SK-N-SH treated with all-trans-retinoic acid at 6 μM for 48 hours (cell line): ENCODE measurements at regions not wholly inside any gene's neighbourhood (a gene's known extent, or its start where the extent isn't known, plus 50 kb on each side); places are given as distances from the start of the nearest gene placed in this dataset.

ENCODE experiments used
- ATAC-seq: fragments of 200-7000 bp; cut with Tn5 transposase; 3 replicates; pipeline ENCODE4 v1.9.1; 2020; ENCODE audit warnings: mild to moderate bottlenecking, moderate library complexity
- ARNTL ChIP-seq: fragments of 450-650 bp; formaldehyde crosslinking; IDR thresholded peaks from 2 replicates; pipeline ENCODE4 v1.5.0; 2020; ENCODE audit warnings: low read depth, mild to moderate bottlenecking, moderate library complexity, borderline replicate concordance
- BACH2 ChIP-seq: fragments of 250-450 bp; sonication (Bioruptor Pico); IDR thresholded peaks from 2 replicates; pipeline ENCODE4 v1.9.0; 2021; ENCODE audit warnings: mild to moderate bottlenecking, borderline replicate concordance
- CSDC2 ChIP-seq: fragments of 250-450 bp; sonication (Bioruptor Pico); IDR thresholded peaks from 2 replicates; pipeline ENCODE4 v1.5.0; 2020; ENCODE audit warnings: mild to moderate bottlenecking, moderate library complexity
- ISL1 ChIP-seq: fragments of 250-450 bp; sonication (Bioruptor Pico); IDR thresholded peaks from 2 replicates; pipeline ENCODE4 v2.1.2; 2022; ENCODE audit warnings: mild to moderate bottlenecking, moderate library complexity
- OSR1 ChIP-seq: fragments of 250-450 bp; sonication (Bioruptor Pico); IDR thresholded peaks from 2 replicates; pipeline ENCODE4 v1.8.0; 2022; ENCODE audit warnings: moderate library complexity, mild to moderate bottlenecking, inconsistent platforms
- PPARA ChIP-seq: fragments of 250-450 bp; sonication (Bioruptor Pico); IDR thresholded peaks from 2 replicates; pipeline ENCODE4 v1.5.0; 2020; ENCODE audit warnings: mild to moderate bottlenecking, borderline replicate concordance
- RARB ChIP-seq: fragments of 250-450 bp; sonication (Bioruptor Pico); IDR thresholded peaks from 2 replicates; pipeline ENCODE4 v1.8.0; 2021; ENCODE audit warnings: mild to moderate bottlenecking, moderate library complexity
- SNAI2 ChIP-seq: fragments of 250-450 bp; sonication (Bioruptor Pico); IDR thresholded peaks from 2 replicates; pipeline ENCODE4 v1.5.0; 2020; ENCODE audit warnings: mild to moderate bottlenecking, moderate library complexity
- TCF4 ChIP-seq: fragments of 250-450 bp; sonication (Bioruptor Pico); IDR thresholded peaks from 2 replicates; pipeline ENCODE4 v1.8.0; 2021; ENCODE audit warnings: mild to moderate bottlenecking, moderate library complexity, borderline replicate concordance
- TOX ChIP-seq: fragments of 250-450 bp; sonication (Bioruptor Pico); IDR thresholded peaks from 2 replicates; pipeline ENCODE4 v1.8.0; 2021; ENCODE audit warnings: mild to moderate bottlenecking, moderate library complexity, borderline replicate concordance
- ZC3H10 ChIP-seq: fragments of 250-450 bp; sonication (Bioruptor Pico); IDR thresholded peaks from 2 replicates; pipeline ENCODE4 v1.5.1; 2021; ENCODE audit warnings: mild to moderate bottlenecking, moderate library complexity
- ZFP3 ChIP-seq: fragments of 250-450 bp; sonication (Bioruptor Pico); IDR thresholded peaks from 2 replicates; pipeline ENCODE4 v1.5.0; 2020; ENCODE audit warnings: mild to moderate bottlenecking, moderate library complexity
- ZFP30 ChIP-seq: fragments of 450-650 bp; formaldehyde crosslinking; IDR thresholded peaks from 2 replicates; pipeline ENCODE4 v1.5.0; 2022; ENCODE audit warnings: mild to moderate bottlenecking, moderate library complexity
- ZNF565 ChIP-seq: fragments of 450-650 bp; formaldehyde crosslinking; conservative IDR thresholded peaks from 2 replicates; pipeline ENCODE4 v1.5.0; 2020; ENCODE audit warnings: low read depth, mild to moderate bottlenecking, moderate library complexity
- ZNF70 ChIP-seq: fragments of 450-650 bp; formaldehyde crosslinking; IDR thresholded peaks from 2 replicates; pipeline ENCODE4 v1.5.0; 2020; ENCODE audit warnings: mild to moderate bottlenecking, moderate library complexity
- ZNF8 ChIP-seq: fragments of 450-650 bp; formaldehyde crosslinking; IDR thresholded peaks from 2 replicates; pipeline ENCODE4 v1.5.0; 2020; ENCODE audit warnings: mild to moderate bottlenecking, moderate library complexity
- TF ChIP-seq, protein P1 (sequence below): fragments of 250-450 bp; sonication (Bioruptor Pico); IDR thresholded peaks from 2 replicates; pipeline ENCODE4 v1.8.0; 2020; ENCODE audit warnings: mild to moderate bottlenecking, moderate library complexity, borderline replicate concordance
- TF ChIP-seq, protein P2 (sequence below): fragments of 250-450 bp; sonication (Bioruptor Pico); IDR thresholded peaks from 2 replicates; pipeline ENCODE4 v1.8.0; 2021; ENCODE audit warnings: low read depth, mild to moderate bottlenecking, moderate library complexity, borderline replicate concordance
- TF ChIP-seq, protein P3 (sequence below): fragments of 250-450 bp; sonication (Bioruptor Pico); IDR thresholded peaks from 2 replicates; pipeline ENCODE4 v1.5.1; 2020; ENCODE audit warnings: low read depth, mild to moderate bottlenecking, moderate library complexity
- TF ChIP-seq, protein P4 (sequence below): fragments of 250-450 bp; sonication (Bioruptor Pico); IDR thresholded peaks from 2 replicates; pipeline ENCODE4 v1.5.1; 2021; ENCODE audit warnings: mild to moderate bottlenecking, moderate library complexity

DNA sequence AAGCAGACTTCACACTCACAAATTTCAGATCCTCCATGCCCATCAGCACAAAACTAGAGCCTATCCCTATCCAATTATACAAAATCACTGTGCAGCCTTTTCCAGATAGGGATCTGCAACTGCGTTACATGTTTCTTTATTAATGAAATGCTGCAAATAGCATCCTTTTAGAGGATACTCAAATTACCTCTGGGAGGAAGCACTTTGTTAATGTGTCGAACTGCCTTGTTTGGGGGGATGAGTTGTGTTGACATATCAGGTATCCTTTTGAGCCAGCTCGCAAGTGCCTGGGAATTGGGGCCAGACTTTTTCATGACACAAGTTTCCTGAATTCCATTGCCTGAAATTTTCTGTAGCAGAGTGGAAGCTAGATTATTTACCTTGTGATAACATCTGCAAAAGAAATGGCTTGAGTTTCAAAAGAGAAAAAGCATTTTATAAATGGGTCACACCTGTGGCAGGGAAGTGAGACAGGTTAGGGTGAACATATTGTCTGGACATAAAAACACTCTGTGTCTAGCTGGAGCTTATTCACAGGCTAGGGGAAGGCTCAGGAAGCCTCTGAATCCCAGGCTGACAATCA is 299.1 kb upstream of the MTNR1B start:
- ATAC-seq: peak; percentile 49
- TF ChIP-seq ZFP3: no peak
- no peak for TF ChIP-seq CSDC2 (CRISPR knock-in tag)

DNA sequence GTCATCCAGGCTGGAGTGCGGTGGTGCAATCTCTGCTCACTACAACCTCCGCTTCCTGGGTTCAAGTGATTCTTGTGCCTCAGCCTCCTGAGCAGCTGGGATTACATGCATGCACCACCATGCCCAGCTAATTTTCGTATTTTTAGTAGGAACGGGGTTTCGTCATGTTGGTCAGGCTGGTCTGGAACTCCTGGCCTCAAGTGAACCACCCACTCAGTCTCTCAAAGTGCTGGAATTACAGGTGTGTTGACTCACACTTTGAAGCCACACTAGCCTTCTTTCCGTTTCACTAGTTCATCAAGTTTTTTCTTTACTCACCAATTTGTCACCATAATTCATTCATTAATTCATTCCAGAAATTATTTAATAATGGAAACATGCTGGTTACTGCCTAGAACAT is 298.4 kb upstream of the MTNR1B start:
- no peak for TF ChIP-seq TCF4
- TF ChIP-seq ZFP3: no peak
- TF ChIP-seq, protein P1, sequence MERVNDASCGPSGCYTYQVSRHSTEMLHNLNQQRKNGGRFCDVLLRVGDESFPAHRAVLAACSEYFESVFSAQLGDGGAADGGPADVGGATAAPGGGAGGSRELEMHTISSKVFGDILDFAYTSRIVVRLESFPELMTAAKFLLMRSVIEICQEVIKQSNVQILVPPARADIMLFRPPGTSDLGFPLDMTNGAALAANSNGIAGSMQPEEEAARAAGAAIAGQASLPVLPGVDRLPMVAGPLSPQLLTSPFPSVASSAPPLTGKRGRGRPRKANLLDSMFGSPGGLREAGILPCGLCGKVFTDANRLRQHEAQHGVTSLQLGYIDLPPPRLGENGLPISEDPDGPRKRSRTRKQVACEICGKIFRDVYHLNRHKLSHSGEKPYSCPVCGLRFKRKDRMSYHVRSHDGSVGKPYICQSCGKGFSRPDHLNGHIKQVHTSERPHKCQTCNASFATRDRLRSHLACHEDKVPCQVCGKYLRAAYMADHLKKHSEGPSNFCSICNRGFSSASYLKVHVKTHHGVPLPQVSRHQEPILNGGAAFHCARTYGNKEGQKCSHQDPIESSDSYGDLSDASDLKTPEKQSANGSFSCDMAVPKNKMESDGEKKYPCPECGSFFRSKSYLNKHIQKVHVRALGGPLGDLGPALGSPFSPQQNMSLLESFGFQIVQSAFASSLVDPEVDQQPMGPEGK (CRISPR knock-in tag): no peak
- no peak for TF ChIP-seq CSDC2 (CRISPR knock-in tag)
- TF ChIP-seq TOX: no peak
- no peak for TF ChIP-seq ISL1 (CRISPR knock-in tag)
- TF ChIP-seq, protein P2, sequence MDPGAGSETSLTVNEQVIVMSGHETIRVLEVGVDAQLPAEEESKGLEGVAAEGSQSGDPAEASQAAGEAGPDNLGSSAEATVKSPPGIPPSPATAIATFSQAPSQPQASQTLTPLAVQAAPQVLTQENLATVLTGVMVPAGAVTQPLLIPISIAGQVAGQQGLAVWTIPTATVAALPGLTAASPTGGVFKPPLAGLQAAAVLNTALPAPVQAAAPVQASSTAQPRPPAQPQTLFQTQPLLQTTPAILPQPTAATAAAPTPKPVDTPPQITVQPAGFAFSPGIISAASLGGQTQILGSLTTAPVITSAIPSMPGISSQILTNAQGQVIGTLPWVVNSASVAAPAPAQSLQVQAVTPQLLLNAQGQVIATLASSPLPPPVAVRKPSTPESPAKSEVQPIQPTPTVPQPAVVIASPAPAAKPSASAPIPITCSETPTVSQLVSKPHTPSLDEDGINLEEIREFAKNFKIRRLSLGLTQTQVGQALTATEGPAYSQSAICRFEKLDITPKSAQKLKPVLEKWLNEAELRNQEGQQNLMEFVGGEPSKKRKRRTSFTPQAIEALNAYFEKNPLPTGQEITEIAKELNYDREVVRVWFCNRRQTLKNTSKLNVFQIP (CRISPR knock-in tag): no peak

DNA sequence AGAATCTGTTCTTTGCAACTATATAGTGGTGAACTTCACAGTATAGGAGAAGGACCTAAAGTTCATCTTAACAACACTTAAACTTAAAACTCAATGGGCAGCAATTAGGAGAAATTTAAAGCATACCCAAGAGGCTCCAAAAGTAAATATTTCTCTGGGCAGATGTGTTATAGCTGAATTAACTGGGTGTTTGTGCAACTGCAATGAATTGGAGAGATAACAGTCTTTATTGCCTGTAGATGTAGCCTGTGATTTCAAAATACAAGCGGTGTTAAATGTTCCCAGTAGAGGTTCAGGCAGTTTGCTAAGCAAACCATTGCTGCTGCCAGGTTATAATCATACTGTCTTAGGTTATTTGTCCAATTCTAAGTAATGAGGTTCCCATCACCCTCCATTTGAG is 294.1 kb upstream of the MTNR1B start:
- no peak for ATAC-seq
- TF ChIP-seq, protein P3, sequence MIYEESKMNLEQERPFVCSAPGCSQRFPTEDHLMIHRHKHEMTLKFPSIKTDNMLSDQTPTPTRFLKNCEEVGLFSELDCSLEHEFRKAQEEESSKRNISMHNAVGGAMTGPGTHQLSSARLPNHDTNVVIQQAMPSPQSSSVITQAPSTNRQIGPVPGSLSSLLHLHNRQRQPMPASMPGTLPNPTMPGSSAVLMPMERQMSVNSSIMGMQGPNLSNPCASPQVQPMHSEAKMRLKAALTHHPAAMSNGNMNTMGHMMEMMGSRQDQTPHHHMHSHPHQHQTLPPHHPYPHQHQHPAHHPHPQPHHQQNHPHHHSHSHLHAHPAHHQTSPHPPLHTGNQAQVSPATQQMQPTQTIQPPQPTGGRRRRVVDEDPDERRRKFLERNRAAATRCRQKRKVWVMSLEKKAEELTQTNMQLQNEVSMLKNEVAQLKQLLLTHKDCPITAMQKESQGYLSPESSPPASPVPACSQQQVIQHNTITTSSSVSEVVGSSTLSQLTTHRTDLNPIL (CRISPR knock-in tag): no peak
- TF ChIP-seq, protein P1 (CRISPR knock-in tag): no peak
- TF ChIP-seq, protein P2 (CRISPR knock-in tag): no peak
- TF ChIP-seq RARB (CRISPR knock-in tag) (no peak), ZNF8 (CRISPR knock-in tag) (no peak), ZC3H10 (CRISPR knock-in tag) (no peak), OSR1 (CRISPR knock-in tag) (no peak), ARNTL (CRISPR knock-in tag) (no peak), SNAI2 (no peak), ZNF70 (CRISPR knock-in tag) (no peak), ZNF565 (CRISPR knock-in tag) (no peak), ZFP30 (CRISPR knock-in tag) (no peak), BACH2 (CRISPR knock-in tag) (no peak), PPARA (CRISPR knock-in tag) (no peak), TOX (no peak)
- TF ChIP-seq, protein P4, sequence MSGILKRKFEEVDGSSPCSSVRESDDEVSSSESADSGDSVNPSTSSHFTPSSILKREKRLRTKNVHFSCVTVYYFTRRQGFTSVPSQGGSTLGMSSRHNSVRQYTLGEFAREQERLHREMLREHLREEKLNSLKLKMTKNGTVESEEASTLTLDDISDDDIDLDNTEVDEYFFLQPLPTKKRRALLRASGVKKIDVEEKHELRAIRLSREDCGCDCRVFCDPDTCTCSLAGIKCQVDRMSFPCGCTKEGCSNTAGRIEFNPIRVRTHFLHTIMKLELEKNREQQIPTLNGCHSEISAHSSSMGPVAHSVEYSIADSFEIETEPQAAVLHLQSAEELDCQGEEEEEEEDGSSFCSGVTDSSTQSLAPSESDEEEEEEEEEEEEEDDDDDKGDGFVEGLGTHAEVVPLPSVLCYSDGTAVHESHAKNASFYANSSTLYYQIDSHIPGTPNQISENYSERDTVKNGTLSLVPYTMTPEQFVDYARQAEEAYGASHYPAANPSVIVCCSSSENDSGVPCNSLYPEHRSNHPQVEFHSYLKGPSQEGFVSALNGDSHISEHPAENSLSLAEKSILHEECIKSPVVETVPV (CRISPR knock-in tag): no peak

More for the DNA sequence above, 298.4 kb upstream of the MTNR1B start:
- ATAC-seq: no peak
